SK-N-SH (cell line): ENCODE measurements at regions not wholly inside any gene's neighbourhood (a gene's known extent, or its start where the extent isn't known, plus 50 kb on each side); places are given as distances from the start of the nearest gene placed in this dataset.

Experiments used
- CTCF ChIA-PET: fragments of 300-600, 350-600 bp; formaldehyde crosslinking; extraction: SDS; loops from one replicate; lab custom pipeline; 2021; lab: Yijun Ruan, JAX
- POLR2A ChIA-PET: fragments of 350-600 bp; sonication (Branson Sonifier 250); formaldehyde crosslinking; extraction: SDS; loops from one replicate; lab custom pipeline; 2020; ENCODE audit warnings: antibody characterized with exemption, inconsistent platforms; lab: Yijun Ruan, JAX
- DNase-seq: peaks from one replicate; pipeline ENCODE4 v3.0.0; 2012
- H2AFZ ChIP-seq: fragments of 200-600 bp; sonication (generic); 2 replicates; pipeline ENCODE4 v1.8.1; 2016; ENCODE audit warnings: antibody characterized with exemption, mild to moderate bottlenecking, low read depth
- H3F3A ChIP-seq: fragments of 200-600 bp; sonication (generic); replicated peaks from 2 replicates; pipeline ENCODE3; 2016; ENCODE audit warnings: antibody characterized with exemption, mild to moderate bottlenecking; ENCODE audit not compliant: insufficient read depth
- H3K27ac ChIP-seq, 2 experiments: fragments of 200-500 bp in 1 of 2; fragments of 200-600 bp in 1 of 2; sonication (Bioruptor generic) in 1 of 2; sonication (generic), shearing (Covaris generic) in 1 of 2; 2 replicates each; pipeline versions ENCODE4 v1.5.1 to v1.6.1; 2014 to 2016; ENCODE audit warnings: low read depth in 2 of 2, inconsistent platforms in 1 of 2, low read length in 1 of 2, mild to moderate bottlenecking in 1 of 2, mixed read lengths in 1 of 2
- H3K27me3 ChIP-seq: fragments of 200-600 bp; sonication (generic), shearing (Covaris generic); 2 replicates; pipeline ENCODE4 v1.6.1; 2016; ENCODE audit warnings: mixed run types; ENCODE audit not compliant: insufficient read depth
- H3K36me3 ChIP-seq, 2 experiments: fragments of 200-500 bp in 1 of 2; fragments of 200-600 bp in 1 of 2; sonication (Bioruptor generic) in 1 of 2; sonication (generic) in 1 of 2; replicated peaks in 1 of 2; 2 replicates each; pipeline versions ENCODE3 to v1.5.1; 2014 to 2016; ENCODE audit warnings: low read length in 1 of 2, mild to moderate bottlenecking in 1 of 2; ENCODE audit not compliant: insufficient read depth in 2 of 2, control insufficient read depth in 1 of 2
- H3K4me1 ChIP-seq, 2 experiments: fragments of 200-500 bp in 1 of 2; fragments of 200-600 bp in 1 of 2; sonication (Bioruptor generic) in 1 of 2; sonication (generic), shearing (Covaris generic) in 1 of 2; 2 replicates each; pipeline versions ENCODE4 v1.5.1 to v1.6.1; 2014 to 2016; ENCODE audit warnings: low read depth in 1 of 2, low read length in 1 of 2, mixed run types in 1 of 2; ENCODE audit not compliant: insufficient read depth in 2 of 2, control insufficient read depth in 1 of 2
- H3K4me2 ChIP-seq: fragments of 200-600 bp; sonication (generic), shearing (Covaris generic); 2 replicates; pipeline ENCODE4 v1.6.1; 2017; ENCODE audit warnings: mixed run types
- H3K4me3 ChIP-seq, 2 experiments: fragments of 200-500 bp in 1 of 2; fragments of 200-600 bp in 1 of 2; sonication (Bioruptor generic) in 1 of 2; sonication (generic), shearing (Covaris generic) in 1 of 2; 2 replicates each; pipeline versions ENCODE4 v1.5.1 to v1.8.1; 2014 to 2016; ENCODE audit warnings: low read depth in 2 of 2, inconsistent platforms in 1 of 2, low read length in 1 of 2, mild to moderate bottlenecking in 1 of 2, mixed read lengths in 1 of 2, moderate library complexity in 1 of 2
- H3K79me2 ChIP-seq: fragments of 200-600 bp; sonication (generic); 2 replicates; pipeline ENCODE4 v1.8.1; 2017; ENCODE audit warnings: mild to moderate bottlenecking; ENCODE audit not compliant: insufficient read depth
- H3K9ac ChIP-seq: fragments of 200-600 bp; sonication (generic); 2 replicates; pipeline ENCODE4 v1.6.1; 2017; ENCODE audit warnings: mixed run types
- H3K9me2 ChIP-seq: fragments of 200-600 bp; sonication (generic); 2 replicates; pipeline ENCODE4 v1.6.1; 2017; ENCODE audit warnings: mixed run types
- H3K9me3 ChIP-seq: fragments of 200-600 bp; sonication (generic); 2 replicates; pipeline ENCODE4 v1.6.1; 2017; ENCODE audit warnings: mixed run types, mild to moderate bottlenecking, moderate library complexity
- H4K20me1 ChIP-seq: fragments of 200-600 bp; sonication (generic); 2 replicates; pipeline ENCODE4 v1.6.1; 2017; ENCODE audit warnings: mild to moderate bottlenecking, mixed run types; ENCODE audit not compliant: insufficient read depth
- CHD2 ChIP-seq: fragments of 150-350 bp; IDR thresholded peaks from 2 replicates; pipeline ENCODE4 v1.6.1; 2018; ENCODE audit warnings: low read length; ENCODE audit not compliant: partially characterized antibody
- ELF1 ChIP-seq: IDR thresholded peaks from 2 replicates; pipeline ENCODE4 v1.4.0; 2012
- EP300 ChIP-seq, 2 experiments: IDR thresholded peaks; 2 replicates each; pipeline versions ENCODE4 v1.4.0 to v1.6.1; 2012; ENCODE audit warnings: borderline replicate concordance in 1 of 2, low read depth in 1 of 2, low read length in 1 of 2
- EZH2phosphoT487 ChIP-seq: fragments of 200-600 bp; sonication (generic); IDR thresholded peaks from 2 replicates; pipeline ENCODE4 v1.6.1; 2017; ENCODE audit warnings: low read depth, mixed run types, mild to moderate bottlenecking, antibody characterized with exemption, moderate library complexity, borderline replicate concordance
- GABPA ChIP-seq: IDR thresholded peaks from 2 replicates; pipeline ENCODE4 v1.4.0; 2012; ENCODE audit warnings: low read depth, mild to moderate bottlenecking
- GATA2 ChIP-seq: sonication (generic); formaldehyde crosslinking; IDR thresholded peaks from 2 replicates; pipeline ENCODE4 v1.5.0; 2020; ENCODE audit warnings: mild to moderate bottlenecking, missing genetic modification reagents
- IRF3 ChIP-seq: fragments of 150-350 bp; IDR thresholded peaks from 2 replicates; pipeline ENCODE4 v1.6.1; 2016; ENCODE audit warnings: mild to moderate bottlenecking, low read depth, low read length
- MEF2A ChIP-seq: IDR thresholded peaks from 2 replicates; pipeline ENCODE4 v1.4.0; 2012; ENCODE audit warnings: low read depth, borderline replicate concordance
- NFIC ChIP-seq: IDR thresholded peaks from 2 replicates; pipeline ENCODE4 v1.4.0; 2012; ENCODE audit warnings: borderline replicate concordance
- NRF1 ChIP-seq: IDR thresholded peaks from 2 replicates; pipeline ENCODE4 v1.6.1; 2012; ENCODE audit warnings: low read depth, mild to moderate bottlenecking, low read length
- POLR2AphosphoS5 ChIP-seq: IDR thresholded peaks from 2 replicates; pipeline ENCODE4 v1.6.1; 2012; ENCODE audit warnings: low read depth, low read length
- RCOR1 ChIP-seq: fragments of 150-350 bp; IDR thresholded peaks from 2 replicates; pipeline ENCODE4 v1.6.1; 2017; ENCODE audit warnings: antibody characterized with exemption, low read length
- RFX5 ChIP-seq: IDR thresholded peaks from 2 replicates; pipeline ENCODE4 v1.6.1; 2012; ENCODE audit warnings: mild to moderate bottlenecking, improper control_type of control experiment, low read length
- RXRA ChIP-seq: IDR thresholded peaks from 2 replicates; pipeline ENCODE4 v1.4.0; 2012; ENCODE audit warnings: low read depth, mild to moderate bottlenecking, borderline replicate concordance
- TAF1 ChIP-seq: IDR thresholded peaks from 2 replicates; pipeline ENCODE4 v1.6.1; 2012; ENCODE audit warnings: low read depth, mild to moderate bottlenecking, low read length, moderate library complexity, borderline replicate concordance
- USF2 ChIP-seq: fragments of 150-350 bp; IDR thresholded peaks from 2 replicates; pipeline ENCODE4 v1.6.1; 2017; ENCODE audit warnings: antibody characterized with exemption, low read length, low read depth, borderline replicate concordance
- ZBTB33 ChIP-seq: IDR thresholded peaks from 2 replicates; pipeline ENCODE4 v1.4.0; 2012; ENCODE audit warnings: low read depth, borderline replicate concordance
- WGBS: methylation state at CpG from one replicate; pipeline ENCODE4 v1.1.6; 2017; ENCODE audit warnings: low lambda C conversion rate; 5-methylcytosine and 5-hydroxymethylcytosine counted together
- TF ChIP-seq, protein P1 (sequence below): IDR thresholded peaks from 2 replicates; pipeline ENCODE4 v1.4.0; 2012; ENCODE audit warnings: low read depth

DNA sequence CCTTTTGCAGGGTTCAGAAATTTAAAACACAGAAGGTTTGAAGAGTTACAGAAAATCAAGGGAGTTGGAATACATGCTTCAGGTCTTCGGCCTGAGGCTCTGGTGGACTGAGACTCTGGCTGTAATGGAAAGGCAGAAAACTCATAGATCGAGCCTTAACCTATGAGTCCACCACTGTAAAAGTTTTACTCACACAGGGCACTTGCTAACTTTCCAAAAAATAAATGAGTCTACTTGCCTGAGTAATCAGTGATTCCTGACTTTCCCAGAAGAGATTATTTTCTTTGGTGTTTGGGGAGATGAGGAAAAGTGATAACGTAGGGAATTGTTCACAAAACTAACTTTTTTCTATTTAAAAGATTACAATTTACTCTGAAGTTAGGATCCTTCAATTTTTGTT, 108.0 kb downstream of the MBL2 start:
- H3F3A ChIP-seq = peaks cover 10% of the 10 kb centered on the region
- no peak overlapping the region for H2AFZ ChIP-seq
- TF ChIP-seq ZBTB33 (no peak), MEF2A (no peak), NFIC (no peak), GATA2 (no peak), ELF1 (no peak), RXRA (no peak), GABPA (no peak), EP300 (IDR thresholded peaks at IDR 0.05; ENCODE audit: borderline replicate concordance in 1 of 2, low read depth in 1 of 2, low read length in 1 of 2) (no peak), NRF1 (no peak), TAF1 (no peak), CHD2 (no peak), POLR2AphosphoS5 (no peak), EZH2phosphoT487 (no peak), IRF3 (no peak), RCOR1 (no peak), USF2 (no peak), RFX5 (no peak)
- TF ChIP-seq, protein P1, sequence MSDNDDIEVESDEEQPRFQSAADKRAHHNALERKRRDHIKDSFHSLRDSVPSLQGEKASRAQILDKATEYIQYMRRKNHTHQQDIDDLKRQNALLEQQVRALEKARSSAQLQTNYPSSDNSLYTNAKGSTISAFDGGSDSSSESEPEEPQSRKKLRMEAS = no peak
- H3K9me2 ChIP-seq = no peaks in the 10 kb centered on the region
- peaks cover 0 to 7% of the 10 kb centered on the region in 2 experiments; a peak in 1 of 4 replicates for H3K4me1 ChIP-seq
- no peak for DNase-seq
- 57% methylated on average over 3 of the region's 3 CpGs for WGBS
- ChIA-PET CTCF (interaction anchor here (1.2 kb wide), 1 partner anchor 8 kb away, joined by 3 read pairs; no protein-coding TSS in a partner anchor), POLR2A (no interaction called here)
- H3K79me2 ChIP-seq = no peaks in the 10 kb centered on the region
- H3K27ac ChIP-seq = no peak overlapping the region
- no peaks in the 10 kb centered on the region for H3K27me3 ChIP-seq
- no peak overlapping the region for H3K4me3 ChIP-seq
- H3K9ac ChIP-seq = no peak overlapping the region
- H3K9me3 ChIP-seq = 0 out of 2 replicates have a peak, but pooled peaks cover 11% of the 10 kb centered on the region
- H3K36me3 ChIP-seq = no peaks in the 10 kb centered on the region
- H4K20me1 ChIP-seq = no peaks in the 10 kb centered on the region
- no peak overlapping the region for H3K4me2 ChIP-seq
